ENCODE measurements at regions not wholly inside any gene's neighbourhood (a gene's known extent, or its start where the extent isn't known, plus 50 kb on each side); places are given as distances from the start of the nearest gene placed in this dataset.

DNA sequence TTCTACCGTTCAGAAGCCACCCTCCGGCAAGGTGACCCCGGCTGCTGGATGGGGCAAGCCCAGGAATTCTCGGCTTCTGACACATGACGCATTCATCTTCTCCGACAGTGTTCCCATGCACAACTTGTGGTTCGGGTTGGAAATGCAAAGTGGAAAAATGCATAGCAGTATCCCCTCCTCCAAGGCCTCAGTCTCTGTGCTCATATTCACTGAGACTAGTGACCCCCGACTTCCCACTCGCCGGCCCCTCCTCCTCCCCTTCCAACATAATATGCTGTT, 70.0 kb upstream of the NTM start:
- TF ChIP-seq SPI1 (IDR thresholded peaks at IDR 0.05; ENCODE audit: borderline replicate concordance, low read depth) (no peak), GABPA (IDR thresholded peaks at IDR 0.05; ENCODE audit: low read depth) (no peak), POLR2AphosphoS5 (IDR thresholded peaks at IDR 0.05; ENCODE audit: low read depth) (no peak)
- TF ChIP-seq, protein P1, sequence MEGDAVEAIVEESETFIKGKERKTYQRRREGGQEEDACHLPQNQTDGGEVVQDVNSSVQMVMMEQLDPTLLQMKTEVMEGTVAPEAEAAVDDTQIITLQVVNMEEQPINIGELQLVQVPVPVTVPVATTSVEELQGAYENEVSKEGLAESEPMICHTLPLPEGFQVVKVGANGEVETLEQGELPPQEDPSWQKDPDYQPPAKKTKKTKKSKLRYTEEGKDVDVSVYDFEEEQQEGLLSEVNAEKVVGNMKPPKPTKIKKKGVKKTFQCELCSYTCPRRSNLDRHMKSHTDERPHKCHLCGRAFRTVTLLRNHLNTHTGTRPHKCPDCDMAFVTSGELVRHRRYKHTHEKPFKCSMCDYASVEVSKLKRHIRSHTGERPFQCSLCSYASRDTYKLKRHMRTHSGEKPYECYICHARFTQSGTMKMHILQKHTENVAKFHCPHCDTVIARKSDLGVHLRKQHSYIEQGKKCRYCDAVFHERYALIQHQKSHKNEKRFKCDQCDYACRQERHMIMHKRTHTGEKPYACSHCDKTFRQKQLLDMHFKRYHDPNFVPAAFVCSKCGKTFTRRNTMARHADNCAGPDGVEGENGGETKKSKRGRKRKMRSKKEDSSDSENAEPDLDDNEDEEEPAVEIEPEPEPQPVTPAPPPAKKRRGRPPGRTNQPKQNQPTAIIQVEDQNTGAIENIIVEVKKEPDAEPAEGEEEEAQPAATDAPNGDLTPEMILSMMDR (IDR thresholded peaks at IDR 0.05; ENCODE audit: insufficient read depth, low read length) = no peak
- TF ChIP-seq, protein P2, sequence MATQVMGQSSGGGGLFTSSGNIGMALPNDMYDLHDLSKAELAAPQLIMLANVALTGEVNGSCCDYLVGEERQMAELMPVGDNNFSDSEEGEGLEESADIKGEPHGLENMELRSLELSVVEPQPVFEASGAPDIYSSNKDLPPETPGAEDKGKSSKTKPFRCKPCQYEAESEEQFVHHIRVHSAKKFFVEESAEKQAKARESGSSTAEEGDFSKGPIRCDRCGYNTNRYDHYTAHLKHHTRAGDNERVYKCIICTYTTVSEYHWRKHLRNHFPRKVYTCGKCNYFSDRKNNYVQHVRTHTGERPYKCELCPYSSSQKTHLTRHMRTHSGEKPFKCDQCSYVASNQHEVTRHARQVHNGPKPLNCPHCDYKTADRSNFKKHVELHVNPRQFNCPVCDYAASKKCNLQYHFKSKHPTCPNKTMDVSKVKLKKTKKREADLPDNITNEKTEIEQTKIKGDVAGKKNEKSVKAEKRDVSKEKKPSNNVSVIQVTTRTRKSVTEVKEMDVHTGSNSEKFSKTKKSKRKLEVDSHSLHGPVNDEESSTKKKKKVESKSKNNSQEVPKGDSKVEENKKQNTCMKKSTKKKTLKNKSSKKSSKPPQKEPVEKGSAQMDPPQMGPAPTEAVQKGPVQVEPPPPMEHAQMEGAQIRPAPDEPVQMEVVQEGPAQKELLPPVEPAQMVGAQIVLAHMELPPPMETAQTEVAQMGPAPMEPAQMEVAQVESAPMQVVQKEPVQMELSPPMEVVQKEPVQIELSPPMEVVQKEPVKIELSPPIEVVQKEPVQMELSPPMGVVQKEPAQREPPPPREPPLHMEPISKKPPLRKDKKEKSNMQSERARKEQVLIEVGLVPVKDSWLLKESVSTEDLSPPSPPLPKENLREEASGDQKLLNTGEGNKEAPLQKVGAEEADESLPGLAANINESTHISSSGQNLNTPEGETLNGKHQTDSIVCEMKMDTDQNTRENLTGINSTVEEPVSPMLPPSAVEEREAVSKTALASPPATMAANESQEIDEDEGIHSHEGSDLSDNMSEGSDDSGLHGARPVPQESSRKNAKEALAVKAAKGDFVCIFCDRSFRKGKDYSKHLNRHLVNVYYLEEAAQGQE (IDR thresholded peaks at IDR 0.05; ENCODE audit: insufficient replicate concordance, low read depth) = no peak
- Histone ChIP-seq H3K4me3 (replicated peaks; ENCODE audit: insufficient read depth, low read length) (no peak overlapping the region), H3K27ac (replicated peaks) (no peak overlapping the region), H3K27me3 (ENCODE audit: insufficient read depth, poor library complexity, severe bottlenecking) (peaks cover 5% of the 10 kb centered on the region)
- no peak for DNase-seq (ENCODE audit: low read depth in 1 of 2, low spot score in 1 of 2)

DNA sequence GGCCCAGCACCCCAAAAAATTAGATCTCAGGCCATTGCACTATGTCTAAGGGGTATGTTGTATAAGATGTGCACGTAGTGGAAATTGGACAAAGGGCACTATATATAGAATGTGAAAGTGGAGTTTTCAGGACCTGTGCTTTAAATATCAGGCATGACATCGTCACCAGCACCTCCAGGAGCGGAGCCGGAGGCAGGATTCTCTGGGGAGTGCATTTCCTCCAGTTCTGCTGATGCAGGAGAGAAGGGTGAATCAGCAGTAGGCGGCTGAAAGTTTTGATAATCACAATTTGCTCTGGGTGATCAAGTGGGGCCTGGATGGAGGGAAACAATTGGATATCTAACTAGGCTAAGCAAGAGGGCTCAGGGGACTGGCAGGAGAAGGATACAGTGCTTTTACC, 69.1 kb upstream of the NTM start:
- Histone ChIP-seq H3K4me3 (replicated peaks; ENCODE audit: insufficient read depth, low read length) (no peak overlapping the region), H3K27me3 (ENCODE audit: insufficient read depth, poor library complexity, severe bottlenecking) (peaks cover 5% of the 10 kb centered on the region), H3K27ac (replicated peaks) (no peak overlapping the region)
- no peak for DNase-seq (ENCODE audit: low read depth in 1 of 2, low spot score in 1 of 2)
- TF ChIP-seq, protein P1 (IDR thresholded peaks at IDR 0.05; ENCODE audit: insufficient read depth, low read length) = no peak
- TF ChIP-seq, protein P2 (IDR thresholded peaks at IDR 0.05; ENCODE audit: insufficient replicate concordance, low read depth) = no peak
- no peak for TF ChIP-seq POLR2AphosphoS5 (IDR thresholded peaks at IDR 0.05; ENCODE audit: low read depth)
- TF ChIP-seq SPI1 (IDR thresholded peaks at IDR 0.05; ENCODE audit: borderline replicate concordance, low read depth) = no peak

DNA sequence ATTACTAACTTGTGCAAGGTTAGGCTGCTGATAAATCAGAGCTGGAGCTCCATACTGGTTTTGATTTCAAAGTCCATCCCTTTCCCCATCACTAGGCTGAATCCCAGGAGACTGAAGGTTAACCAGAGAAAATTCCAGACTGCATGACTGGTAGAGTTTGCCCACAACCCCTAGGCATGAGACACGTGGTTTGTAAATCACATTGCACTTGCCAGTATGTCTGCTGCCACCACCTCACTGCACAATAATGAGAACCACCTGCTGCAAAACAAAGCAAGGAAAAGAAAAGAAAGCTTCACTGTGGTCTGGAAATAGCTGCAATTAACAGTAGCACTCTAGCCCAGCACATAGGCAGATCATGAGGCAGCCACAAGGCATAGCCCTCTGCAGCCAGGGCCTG, 67.6 kb upstream of the NTM start:
- DNase-seq (ENCODE audit: low read depth in 1 of 2, low spot score in 1 of 2) = no peak
- H3K27me3 ChIP-seq (ENCODE audit: insufficient read depth, poor library complexity, severe bottlenecking) = peaks cover 4% of the 10 kb centered on the region

More for the DNA sequence above, 67.6 kb upstream of the NTM start:
- H3K4me3 ChIP-seq (replicated peaks; ENCODE audit: insufficient read depth, low read length) = no peak overlapping the region
- TF ChIP-seq SPI1 (IDR thresholded peaks at IDR 0.05; ENCODE audit: borderline replicate concordance, low read depth) (no peak), GABPA (IDR thresholded peaks at IDR 0.05; ENCODE audit: low read depth) (no peak), POLR2AphosphoS5 (IDR thresholded peaks at IDR 0.05; ENCODE audit: low read depth) (no peak)
- TF ChIP-seq, protein P2 (IDR thresholded peaks at IDR 0.05; ENCODE audit: insufficient replicate concordance, low read depth) = no peak
- TF ChIP-seq, protein P1 (IDR thresholded peaks at IDR 0.05; ENCODE audit: insufficient read depth, low read length) = no peak
- no peak overlapping the region for H3K27ac ChIP-seq (replicated peaks)

Data from HL-60 (cell line).